AG09319 (cell line): ENCODE measurements at regions not wholly inside any gene's neighbourhood (a gene's known extent, or its start where the extent isn't known, plus 50 kb on each side); places are given as distances from the start of the nearest gene placed in this dataset.

Source experiments
- DNase-seq: peaks from one replicate; pipeline ENCODE4 v3.0.0-alpha.2; 2010; ENCODE audit warnings: low read depth; ENCODE audit errors: extremely low read depth
- TF ChIP-seq, protein P1 (sequence below): IDR thresholded peaks from 2 replicates; pipeline ENCODE4 v1.5.1; 2011; ENCODE audit warnings: low read depth, mild to moderate bottlenecking, inconsistent platforms, low read length, moderate library complexity

DNA sequence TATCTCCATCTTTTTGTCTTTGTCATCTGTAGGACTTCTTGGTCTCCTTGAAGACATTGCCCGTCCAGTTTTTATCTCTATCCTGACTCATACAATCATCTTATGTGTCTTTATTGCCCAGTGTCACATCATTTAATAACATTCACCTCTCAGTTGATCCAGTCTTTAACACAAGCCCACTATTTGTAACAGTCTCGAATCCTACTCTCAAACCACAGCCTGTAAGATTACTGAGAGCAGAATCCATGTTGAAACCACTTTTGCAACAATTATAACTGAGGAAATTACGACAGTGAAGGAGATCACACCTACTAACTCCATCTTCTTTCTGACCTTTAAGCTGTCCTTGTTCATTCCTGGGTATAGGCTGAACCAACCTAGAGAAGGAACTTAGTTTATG, 1206.0 kb upstream of the ZEB2 start:
- TF ChIP-seq, protein P1, sequence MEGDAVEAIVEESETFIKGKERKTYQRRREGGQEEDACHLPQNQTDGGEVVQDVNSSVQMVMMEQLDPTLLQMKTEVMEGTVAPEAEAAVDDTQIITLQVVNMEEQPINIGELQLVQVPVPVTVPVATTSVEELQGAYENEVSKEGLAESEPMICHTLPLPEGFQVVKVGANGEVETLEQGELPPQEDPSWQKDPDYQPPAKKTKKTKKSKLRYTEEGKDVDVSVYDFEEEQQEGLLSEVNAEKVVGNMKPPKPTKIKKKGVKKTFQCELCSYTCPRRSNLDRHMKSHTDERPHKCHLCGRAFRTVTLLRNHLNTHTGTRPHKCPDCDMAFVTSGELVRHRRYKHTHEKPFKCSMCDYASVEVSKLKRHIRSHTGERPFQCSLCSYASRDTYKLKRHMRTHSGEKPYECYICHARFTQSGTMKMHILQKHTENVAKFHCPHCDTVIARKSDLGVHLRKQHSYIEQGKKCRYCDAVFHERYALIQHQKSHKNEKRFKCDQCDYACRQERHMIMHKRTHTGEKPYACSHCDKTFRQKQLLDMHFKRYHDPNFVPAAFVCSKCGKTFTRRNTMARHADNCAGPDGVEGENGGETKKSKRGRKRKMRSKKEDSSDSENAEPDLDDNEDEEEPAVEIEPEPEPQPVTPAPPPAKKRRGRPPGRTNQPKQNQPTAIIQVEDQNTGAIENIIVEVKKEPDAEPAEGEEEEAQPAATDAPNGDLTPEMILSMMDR, result no peak
- DNase-seq, result no peak

DNA sequence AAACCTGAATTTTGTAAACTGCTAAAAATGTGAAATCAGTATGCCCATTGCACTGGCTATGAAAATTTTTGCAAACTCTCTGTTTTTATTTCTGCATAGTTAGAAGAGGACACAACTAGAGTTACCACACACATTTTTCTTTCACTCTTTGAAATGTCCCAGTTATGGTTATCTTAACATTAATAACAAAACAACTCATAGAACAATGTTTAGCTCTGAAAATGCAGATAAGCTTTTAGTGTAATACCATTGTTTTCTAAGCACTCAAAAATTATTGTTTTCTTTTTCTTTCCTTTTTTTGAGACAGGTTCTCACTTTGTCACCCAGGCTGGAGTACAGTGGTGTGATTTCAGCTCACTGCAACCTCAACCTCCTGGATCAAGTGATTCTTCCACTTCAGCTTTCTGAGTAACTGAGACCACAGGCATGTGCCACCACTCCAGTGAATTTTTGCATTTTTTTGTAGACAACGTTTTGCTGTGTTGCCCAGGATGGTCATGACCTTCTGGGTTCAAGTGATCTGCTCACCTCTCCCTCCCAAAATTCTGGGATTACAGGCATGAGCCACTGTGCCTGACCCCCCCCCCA, 1204.5 kb upstream of the ZEB2 start:
- TF ChIP-seq, protein P1, result no peak

DNA sequence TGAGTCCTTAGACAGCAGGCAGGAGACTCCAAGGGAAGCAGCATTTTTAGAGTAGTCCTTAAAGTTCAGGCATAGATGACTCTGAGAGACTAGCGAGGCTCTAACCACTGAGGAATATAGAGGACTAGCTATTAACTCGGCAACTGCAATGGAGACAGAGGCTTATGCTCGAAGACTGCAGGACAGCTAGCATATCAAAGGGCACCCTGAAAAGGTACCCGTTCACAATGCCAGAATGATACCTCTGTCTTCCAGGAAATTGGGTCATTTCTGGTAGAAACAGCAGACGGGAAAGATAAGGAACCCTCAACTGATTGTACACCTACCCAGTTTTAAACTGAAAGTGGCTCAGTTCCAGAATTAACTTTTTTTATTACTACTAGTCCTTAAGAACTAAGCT, 1204.0 kb upstream of the ZEB2 start:
- DNase-seq, result no peak
- TF ChIP-seq, protein P1, result no peak

More for the DNA sequence above, 1204.5 kb upstream of the ZEB2 start:
- DNase-seq, result no peak

DNA sequence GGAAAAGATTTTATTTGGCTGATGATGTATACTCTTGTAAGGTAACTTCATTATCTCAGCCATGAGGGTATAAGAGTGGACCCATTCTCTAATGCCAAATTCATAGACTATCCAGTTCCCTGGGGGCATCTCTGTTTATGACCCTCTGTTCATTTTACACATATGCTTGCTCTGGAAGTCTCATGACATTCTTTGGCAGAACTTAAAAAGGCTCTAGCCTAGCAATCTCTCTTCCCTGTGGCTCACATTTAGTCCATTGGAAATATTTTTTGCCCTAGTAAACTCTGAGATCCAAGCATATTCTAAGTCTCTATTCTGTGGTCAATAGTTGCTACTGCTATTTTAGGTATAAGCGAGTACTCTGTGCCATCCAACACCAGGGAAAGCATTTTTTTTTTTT, 1201.8 kb upstream of the ZEB2 start:
- no peak for DNase-seq
- TF ChIP-seq, protein P1, result no peak

DNA sequence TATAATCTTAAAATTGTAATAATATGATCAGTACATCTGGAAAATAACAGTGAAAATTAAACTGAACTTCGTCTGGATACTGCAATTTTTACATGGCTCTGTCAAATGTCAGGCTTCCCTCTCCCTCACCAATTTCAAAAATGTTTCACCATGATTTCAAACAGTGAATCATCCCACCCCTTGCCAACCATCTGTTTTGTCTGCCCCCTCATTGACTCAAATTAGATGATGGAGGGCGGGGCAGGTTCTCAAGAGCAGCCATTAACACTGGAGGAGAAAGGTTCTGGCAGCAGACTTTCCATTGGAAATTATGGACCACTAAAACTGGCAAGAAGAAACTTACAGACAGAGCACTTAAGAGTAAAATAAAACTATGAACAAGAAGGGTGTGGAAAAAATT, 1195.7 kb upstream of the ZEB2 start:
- TF ChIP-seq, protein P1, result no peak
- DNase-seq, result no peak

DNA sequence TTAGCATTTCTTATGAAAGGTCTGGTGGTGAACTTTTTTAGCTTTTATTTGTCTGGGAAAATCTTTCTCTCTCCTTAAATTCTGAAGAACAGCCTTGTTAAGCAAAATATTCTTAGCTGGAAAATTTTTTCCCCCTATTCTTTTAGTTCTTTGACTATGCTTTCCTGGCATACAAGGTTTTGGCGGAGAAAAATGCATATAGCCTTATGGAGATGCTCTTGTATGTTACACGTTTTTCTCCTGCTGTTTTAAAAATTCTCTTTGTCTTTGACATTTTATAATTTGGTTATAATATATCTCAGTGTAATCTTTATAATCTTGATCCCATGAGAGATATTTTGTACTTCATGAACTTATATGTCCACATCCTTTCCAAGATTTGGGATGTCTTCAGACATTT, 1190.4 kb upstream of the ZEB2 start:
- TF ChIP-seq, protein P1, result no peak
- DNase-seq, result no peak

DNA sequence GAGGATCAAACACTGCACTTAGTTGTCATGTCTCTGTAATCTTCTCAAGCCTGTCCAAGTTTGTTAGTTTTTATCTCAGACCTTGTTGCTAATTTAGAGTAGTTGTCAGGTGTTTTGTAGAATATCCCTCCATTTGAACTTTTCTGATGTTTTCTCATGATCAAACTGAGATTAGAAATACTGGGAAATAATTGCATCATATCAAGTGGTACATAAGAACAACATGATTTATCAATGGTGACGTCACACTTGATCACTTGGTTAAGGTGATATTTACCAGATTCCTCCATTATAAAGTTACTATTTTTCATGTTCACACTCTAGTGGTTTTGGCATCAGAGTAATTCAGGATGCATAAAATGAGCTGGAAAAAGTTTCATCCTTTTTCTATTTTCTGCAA, 1182.4 kb upstream of the ZEB2 start:
- TF ChIP-seq, protein P1, result no peak

More for the DNA sequence above, 1182.4 kb upstream of the ZEB2 start:
- DNase-seq, result no peak
